HUES6 (cell line): ENCODE measurements at regions not wholly inside any gene's neighbourhood (a gene's known extent, or its start where the extent isn't known, plus 50 kb on each side); places are given as distances from the start of the nearest gene placed in this dataset.
"Not testable (repeated sequence)": the region's sequence is repeated elsewhere in the genome, so short reads cannot be mapped to it uniquely, and the experiment has no call there.

Source experiments
- H3K27ac ChIP-seq: 2 replicates; pipeline ENCODE4 v1.7.0; 2013; ENCODE audit warnings: low read depth, mild to moderate bottlenecking, low read length, inconsistent platforms
- H3K27me3 ChIP-seq: 2 replicates; pipeline ENCODE4 v1.6.1; 2013; ENCODE audit warnings: low read length; ENCODE audit not compliant: control insufficient read depth, insufficient read depth
- H3K36me3 ChIP-seq: 2 replicates; pipeline ENCODE4 v1.6.1; 2013; ENCODE audit warnings: low read length; ENCODE audit not compliant: control insufficient read depth, insufficient read depth
- H3K4me1 ChIP-seq: 2 replicates; pipeline ENCODE4 v1.6.1; 2013; ENCODE audit warnings: low read length; ENCODE audit not compliant: control insufficient read depth, insufficient read depth
- H3K4me3 ChIP-seq: 2 replicates; pipeline ENCODE4 v1.5.1; 2013; ENCODE audit warnings: low read depth, low read length
- H3K9ac ChIP-seq: one replicate; pipeline ENCODE4 v1.6.1; 2013; ENCODE audit warnings: mild to moderate bottlenecking, low read length
- H3K9me3 ChIP-seq: 2 replicates; pipeline ENCODE4 v1.6.1; 2013; ENCODE audit warnings: low read depth, low read length; ENCODE audit not compliant: control insufficient read depth, insufficient read depth

GRCh38 chr4:171538601-171539100 is 274.6 kb upstream of the GALNTL6 start:
- Histone ChIP-seq H3K9me3 (no peaks in the 10 kb centered on the region), H3K27ac (no peak overlapping the region), H3K9ac (no peak overlapping the region), H3K4me3 (no peak overlapping the region), H3K36me3 (no peaks in the 10 kb centered on the region), H3K27me3 (no peaks in the 10 kb centered on the region), H3K4me1 (no peaks in the 10 kb centered on the region)

GRCh38 chr4:171534391-171534790 is 278.8 kb upstream of the GALNTL6 start:
- H3K36me3 ChIP-seq, result no peaks in the 10 kb centered on the region
- H3K27me3 ChIP-seq, result no peaks in the 10 kb centered on the region
- no peaks in the 10 kb centered on the region for H3K9me3 ChIP-seq
- H3K9ac ChIP-seq, result no peak overlapping the region
- no peak overlapping the region for H3K4me3 ChIP-seq
- H3K4me1 ChIP-seq, result no peaks in the 10 kb centered on the region
- H3K27ac ChIP-seq, result no peak overlapping the region

- Histone ChIP-seq H3K4me3 (no peak overlapping the region), H3K27me3 (no peaks in the 10 kb centered on the region), H3K27ac (no peak overlapping the region), H3K9me3 (no peaks in the 10 kb centered on the region), H3K4me1 (no peaks in the 10 kb centered on the region), H3K9ac (no peak overlapping the region), H3K36me3 (no peaks in the 10 kb centered on the region)
These were observed 280.2 kb upstream of the GALNTL6 start for GRCh38 chr4:171532968-171533367.

- no peaks in the 10 kb centered on the region for H3K4me1 ChIP-seq
- no peak overlapping the region for H3K4me3 ChIP-seq
- no peaks in the 10 kb centered on the region for H3K36me3 ChIP-seq
- H3K27ac ChIP-seq, result no peak overlapping the region
- H3K9me3 ChIP-seq, result no peaks in the 10 kb centered on the region
- H3K9ac ChIP-seq, result no peak overlapping the region
- no peaks in the 10 kb centered on the region for H3K27me3 ChIP-seq
These were observed 288.3 kb upstream of the GALNTL6 start for GRCh38 chr4:171524903-171525302.

GRCh38 chr4:171521726-171522125 is 291.5 kb upstream of the GALNTL6 start:
- no peaks in the 10 kb centered on the region for H3K27me3 ChIP-seq

GRCh38 chr4:171519457-171519856 is 293.7 kb upstream of the GALNTL6 start:
- Histone ChIP-seq H3K4me3 (no peak overlapping the region), H3K27me3 (no peaks in the 10 kb centered on the region), H3K9ac (no peak overlapping the region), H3K4me1 (no peaks in the 10 kb centered on the region), H3K9me3 (no peaks in the 10 kb centered on the region), H3K27ac (no peak overlapping the region), H3K36me3 (no peaks in the 10 kb centered on the region)

More at GRCh38 chr4:171521726-171522125, 291.5 kb upstream of the GALNTL6 start:
- H3K27ac ChIP-seq, result no peak overlapping the region
- no peak overlapping the region for H3K4me3 ChIP-seq
- H3K9me3 ChIP-seq, result no peaks in the 10 kb centered on the region
- no peaks in the 10 kb centered on the region for H3K4me1 ChIP-seq
- no peak overlapping the region for H3K9ac ChIP-seq
- no peaks in the 10 kb centered on the region for H3K36me3 ChIP-seq

- H3K36me3 ChIP-seq, result no peaks in the 10 kb centered on the region
- H3K4me3 ChIP-seq, result no peak overlapping the region
- no peaks in the 10 kb centered on the region for H3K9me3 ChIP-seq
- no peak overlapping the region for H3K27ac ChIP-seq
- H3K4me1 ChIP-seq, result no peaks in the 10 kb centered on the region
- no peaks in the 10 kb centered on the region for H3K27me3 ChIP-seq
- no peak overlapping the region for H3K9ac ChIP-seq
These were observed 295.3 kb upstream of the GALNTL6 start for GRCh38 chr4:171517883-171518282.

- H3K4me3 ChIP-seq, result no peak overlapping the region
- no peak overlapping the region for H3K27ac ChIP-seq
- no peak overlapping the region for H3K9ac ChIP-seq
- H3K36me3 ChIP-seq, result no peaks in the 10 kb centered on the region
- no peaks in the 10 kb centered on the region for H3K4me1 ChIP-seq
- no peaks in the 10 kb centered on the region for H3K27me3 ChIP-seq
- peaks cover 3% of the 10 kb centered on the region; the same call in 1 of the 2 replicates for H3K9me3 ChIP-seq
These were observed 296.5 kb upstream of the GALNTL6 start for GRCh38 chr4:171516694-171517093.

GRCh38 chr4:171484681-171485080 is 328.5 kb upstream of the GALNTL6 start:
- no peak overlapping the region for H3K4me3 ChIP-seq
- H3K27ac ChIP-seq, result no peak overlapping the region
- H3K36me3 ChIP-seq, result no peaks in the 10 kb centered on the region
- H3K27me3 ChIP-seq, result no peaks in the 10 kb centered on the region
- no peaks in the 10 kb centered on the region for H3K4me1 ChIP-seq
- 0 out of 2 replicates have a peak, but pooled peaks cover 6% of the 10 kb centered on the region for H3K9me3 ChIP-seq
- no peak overlapping the region for H3K9ac ChIP-seq

- H3K4me3 ChIP-seq, result no peak overlapping the region
- no peaks in the 10 kb centered on the region for H3K36me3 ChIP-seq
- H3K4me1 ChIP-seq, result no peaks in the 10 kb centered on the region
- H3K27me3 ChIP-seq, result no peaks in the 10 kb centered on the region
- no peaks in the 10 kb centered on the region for H3K9me3 ChIP-seq
- no peak overlapping the region for H3K27ac ChIP-seq
- no peak overlapping the region for H3K9ac ChIP-seq
These were observed 335.0 kb upstream of the GALNTL6 start for GRCh38 chr4:171478181-171478580.

- H3K27ac ChIP-seq, H3K9me3 ChIP-seq, H3K36me3 ChIP-seq, H3K4me3 ChIP-seq, H3K4me1 ChIP-seq, H3K9ac ChIP-seq, H3K27me3 ChIP-seq: not testable (repeated sequence)
These were observed 338.1 kb upstream of the GALNTL6 start for GRCh38 chr4:171475111-171475510.

GRCh38 chr4:171473155-171473554 is 340.0 kb upstream of the GALNTL6 start:
- no peaks in the 10 kb centered on the region for H3K27me3 ChIP-seq
- H3K27ac ChIP-seq, result no peak overlapping the region
- H3K9me3 ChIP-seq, result no peaks in the 10 kb centered on the region
- no peaks in the 10 kb centered on the region for H3K4me1 ChIP-seq
- H3K4me3 ChIP-seq, result no peak overlapping the region
- H3K9ac ChIP-seq, result no peak overlapping the region
- no peaks in the 10 kb centered on the region for H3K36me3 ChIP-seq
